Immature natural killer cell (primary cell): ENCODE measurements at regions not wholly inside any gene's neighbourhood (a gene's known extent, or its start where the extent isn't known, plus 50 kb on each side); places are given as distances from the start of the nearest gene placed in this dataset.

Experiments
- DNase-seq, 3 donors: peaks; one replicate each; pipeline ENCODE4 v3.0.0; 2022; ENCODE audit warnings: mixed read lengths in 1 of 3
- H3K27ac Mint-ChIP-seq, 6 donors: one replicate each; pipeline ENCODE4 v1.8.0; 2020; ENCODE audit warnings: mixed read lengths in 6 of 6, mild to moderate bottlenecking in 5 of 6, inconsistent platforms in 4 of 6, moderate library complexity in 3 of 6
- H3K27me3 Mint-ChIP-seq, 3 donors: one replicate each; pipeline ENCODE4 v1.8.0; 2020 to 2021; ENCODE audit warnings: low read depth in 3 of 3, mild to moderate bottlenecking in 3 of 3, mixed read lengths in 3 of 3, moderate library complexity in 3 of 3, inconsistent platforms in 1 of 3
- H3K36me3 Mint-ChIP-seq, 3 donors: one replicate each; pipeline ENCODE4 v1.8.0; 2020; ENCODE audit warnings: mixed read lengths in 3 of 3, inconsistent platforms in 2 of 3, mild to moderate bottlenecking in 2 of 3
- H3K4me1 Mint-ChIP-seq, 2 donors: one replicate each; pipeline ENCODE4 v1.8.0; 2020; ENCODE audit warnings: inconsistent platforms in 2 of 2, mild to moderate bottlenecking in 2 of 2, mixed read lengths in 2 of 2, moderate library complexity in 1 of 2
- H3K4me3 Mint-ChIP-seq, 5 donors: one replicate each; pipeline ENCODE4 v1.8.0; 2020; ENCODE audit warnings: mild to moderate bottlenecking in 5 of 5, mixed read lengths in 5 of 5, inconsistent platforms in 3 of 5, moderate library complexity in 3 of 5
- H3K9me3 Mint-ChIP-seq, 6 donors: one replicate each; pipeline ENCODE4 v1.8.0; 2020; ENCODE audit warnings: mild to moderate bottlenecking in 6 of 6, mixed read lengths in 6 of 6, inconsistent platforms in 4 of 6, moderate library complexity in 3 of 6

- H3K4me1 Mint-ChIP-seq, result no peaks in the 10 kb centered on the region
- H3K27me3 Mint-ChIP-seq, result peaks cover 0 to 1% (median 0%) of the 10 kb centered on the region in 3 donors
- H3K27ac Mint-ChIP-seq, result no peak overlapping the region
- no peak overlapping the region for H3K4me3 Mint-ChIP-seq
- peaks cover 3 to 13% (median 9%) of the 10 kb centered on the region in 6 donors for H3K9me3 Mint-ChIP-seq
- DNase-seq, result no peak
- no peaks in the 10 kb centered on the region for H3K36me3 Mint-ChIP-seq
Observed at GRCh38 chr6:74145931-74146330, 449.9 kb downstream of the CD109 start.

GRCh38 chr6:74137911-74138310 lies 441.9 kb downstream of the CD109 start:
- Mint-ChIP-seq H3K27me3 (no peaks in the 10 kb centered on the region), H3K27ac (no peak overlapping the region), H3K36me3 (no peaks in the 10 kb centered on the region), H3K4me3 (no peak overlapping the region), H3K9me3 (peaks cover 0 to 11% (median 5%) of the 10 kb centered on the region in 6 donors), H3K4me1 (no peaks in the 10 kb centered on the region)
- no peak for DNase-seq

DNA sequence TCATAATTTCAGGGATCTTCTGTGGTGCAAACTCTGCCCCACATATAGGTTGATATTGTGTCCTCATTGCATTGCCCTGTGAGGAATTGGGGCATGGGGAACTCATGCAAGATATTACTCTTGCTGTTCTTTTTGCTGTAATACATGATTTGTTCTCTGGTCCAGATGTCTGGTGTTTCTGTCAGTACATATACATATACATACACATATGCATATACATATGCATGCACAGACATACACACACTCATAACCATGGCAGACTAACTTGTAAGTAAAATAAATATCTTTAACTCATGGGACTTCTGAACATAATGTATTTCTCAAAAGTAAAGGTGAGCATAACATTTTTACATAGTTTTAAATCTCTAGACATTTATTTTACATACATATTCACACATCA lies 438.3 kb downstream of the CD109 start:
- H3K36me3 Mint-ChIP-seq, result no peaks in the 10 kb centered on the region
- no peak for DNase-seq
- no peak overlapping the region for H3K4me3 Mint-ChIP-seq

DNA sequence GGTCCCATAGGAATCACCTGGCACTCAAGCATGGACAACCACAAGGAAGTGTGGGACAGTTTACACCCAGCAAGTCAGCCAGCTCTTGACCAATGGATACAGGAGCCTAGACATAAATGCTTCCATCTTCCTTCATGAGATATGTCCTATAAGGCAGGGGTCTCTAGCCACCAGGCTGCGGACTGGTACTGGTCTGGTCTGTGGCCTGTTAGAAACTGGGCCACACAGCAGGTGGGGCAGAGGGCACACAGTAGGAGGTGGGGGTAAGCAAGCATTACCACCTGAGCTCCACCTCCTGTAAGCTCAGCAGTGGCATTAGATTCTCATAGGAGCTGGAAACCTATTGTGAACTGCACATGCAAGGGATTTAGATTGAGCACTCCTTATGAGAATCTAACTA lies 437.1 kb downstream of the CD109 start:
- peaks cover 0 to 16% (median 5%) of the 10 kb centered on the region in 6 donors for H3K9me3 Mint-ChIP-seq
- no peaks in the 10 kb centered on the region for H3K36me3 Mint-ChIP-seq
- no peak overlapping the region for H3K27ac Mint-ChIP-seq
- no peaks in the 10 kb centered on the region for H3K4me1 Mint-ChIP-seq
- no peak for DNase-seq
- H3K27me3 Mint-ChIP-seq, result no peaks in the 10 kb centered on the region
- H3K4me3 Mint-ChIP-seq, result no peak overlapping the region

More for the DNA sequence above, 438.3 kb downstream of the CD109 start:
- H3K27me3 Mint-ChIP-seq, result no peaks in the 10 kb centered on the region
- peaks cover 0 to 11% (median 5%) of the 10 kb centered on the region in 6 donors for H3K9me3 Mint-ChIP-seq
- H3K27ac Mint-ChIP-seq, result no peak overlapping the region
- no peaks in the 10 kb centered on the region for H3K4me1 Mint-ChIP-seq

DNA sequence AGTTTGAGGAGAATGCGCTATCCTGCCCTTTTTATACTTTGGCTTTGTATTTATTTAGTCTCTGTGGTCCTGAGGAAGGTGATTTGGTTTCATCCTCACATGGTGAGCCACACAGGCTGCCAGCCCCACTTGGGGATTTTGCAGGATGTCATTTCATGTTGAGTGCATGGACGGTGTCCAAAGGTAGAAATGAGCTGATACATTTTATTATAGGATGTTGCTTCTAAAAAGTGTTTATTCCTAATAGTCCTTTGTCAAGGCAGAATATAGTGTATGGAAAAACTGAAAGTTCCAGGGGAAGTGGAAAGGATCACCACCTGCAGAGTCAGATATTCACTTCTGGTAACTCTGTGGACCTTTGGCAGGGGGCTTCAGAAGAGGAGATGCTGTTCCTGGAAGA lies 434.6 kb downstream of the CD109 start:
- DNase-seq, result no peak
- Mint-ChIP-seq H3K27me3 (no peaks in the 10 kb centered on the region), H3K36me3 (no peaks in the 10 kb centered on the region), H3K4me3 (no peak overlapping the region), H3K9me3 (peaks cover 0 to 10% (median 5%) of the 10 kb centered on the region in 6 donors), H3K27ac (no peak overlapping the region), H3K4me1 (no peaks in the 10 kb centered on the region)

GRCh38 chr6:74128536-74128935 lies 432.5 kb downstream of the CD109 start:
- peaks cover 0 to 7% (median 5%) of the 10 kb centered on the region in 6 donors for H3K9me3 Mint-ChIP-seq
- DNase-seq, result no peak
- H3K27ac Mint-ChIP-seq, result no peak overlapping the region
- no peak overlapping the region for H3K4me3 Mint-ChIP-seq
- H3K4me1 Mint-ChIP-seq, result no peaks in the 10 kb centered on the region
- H3K27me3 Mint-ChIP-seq, result peaks cover 0 to 2% (median 0%) of the 10 kb centered on the region in 3 donors
- no peaks in the 10 kb centered on the region for H3K36me3 Mint-ChIP-seq

DNA sequence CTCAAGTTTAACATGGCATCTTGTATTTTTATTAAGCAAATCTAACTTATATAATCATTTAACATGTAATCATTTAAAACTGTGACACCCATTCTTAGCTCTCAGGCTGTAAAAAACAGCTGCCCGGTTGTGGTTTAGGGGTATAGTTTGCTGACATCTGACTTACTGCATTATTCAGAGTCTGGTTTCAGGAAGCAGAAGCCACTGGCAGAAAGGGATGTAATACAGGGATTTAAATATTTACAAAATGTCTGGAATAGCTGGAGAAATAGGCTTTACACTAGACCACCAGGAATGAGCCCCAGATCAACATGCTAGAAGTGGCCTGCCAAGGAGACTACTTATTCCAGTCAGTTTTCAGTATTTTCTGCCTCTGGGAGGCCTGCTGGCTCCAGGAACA lies 421.1 kb downstream of the CD109 start:
- Mint-ChIP-seq H3K36me3 (no peaks in the 10 kb centered on the region), H3K4me3 (no peak overlapping the region), H3K9me3 (peaks cover 0 to 8% (median 5%) of the 10 kb centered on the region in 6 donors), H3K4me1 (no peaks in the 10 kb centered on the region), H3K27me3 (peaks cover 2% of the 10 kb centered on the region in 3 donors), H3K27ac (no peak overlapping the region)
- no peak for DNase-seq

DNA sequence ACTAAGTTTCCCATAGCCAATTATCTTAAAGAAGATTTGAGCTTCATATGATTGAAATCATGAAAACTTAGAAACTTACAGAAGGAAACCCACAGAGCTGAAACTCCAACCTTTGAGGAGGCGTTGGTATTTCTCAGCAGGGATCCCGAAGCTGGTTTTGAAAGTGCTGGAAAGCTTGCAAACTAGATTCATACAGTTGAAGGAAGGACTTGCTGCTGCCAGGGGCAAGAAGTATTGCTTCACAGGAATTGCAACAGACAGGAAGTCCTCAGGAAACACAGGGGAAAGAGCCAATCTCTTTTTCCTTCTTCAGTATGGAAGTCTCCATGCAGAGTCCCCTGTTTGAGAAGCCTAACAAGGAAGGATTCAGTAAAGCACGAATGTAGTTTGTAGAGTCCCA lies 419.7 kb downstream of the CD109 start:
- H3K4me1 Mint-ChIP-seq, result no peaks in the 10 kb centered on the region
- no peak overlapping the region for H3K27ac Mint-ChIP-seq
- no peak overlapping the region for H3K4me3 Mint-ChIP-seq
- DNase-seq, result no peak
- peaks cover 0 to 10% (median 6%) of the 10 kb centered on the region in 6 donors for H3K9me3 Mint-ChIP-seq
- no peaks in the 10 kb centered on the region for H3K36me3 Mint-ChIP-seq
- H3K27me3 Mint-ChIP-seq, result peaks cover 2% of the 10 kb centered on the region in 3 donors

DNA sequence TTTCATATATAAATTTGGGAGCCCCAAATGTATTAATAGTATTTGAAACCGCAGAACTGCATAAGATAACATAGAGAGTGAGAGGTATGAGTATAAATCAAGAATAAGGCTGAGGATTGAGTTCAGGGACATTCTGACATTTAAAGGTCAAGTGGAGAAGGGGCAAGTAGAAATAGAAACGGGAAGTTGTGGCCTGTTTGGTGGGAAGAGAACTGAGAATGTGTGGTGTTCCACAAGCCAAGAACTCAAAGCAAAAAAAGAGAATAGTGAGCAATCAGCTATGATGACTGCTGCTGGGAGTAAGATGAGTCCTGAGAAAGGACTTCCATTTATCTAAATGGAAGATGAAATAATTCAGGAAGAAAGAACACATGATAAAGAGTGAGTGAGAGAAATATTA lies 418.4 kb downstream of the CD109 start:
- H3K9me3 Mint-ChIP-seq, result peaks cover 0 to 12% (median 4%) of the 10 kb centered on the region in 6 donors
- H3K4me1 Mint-ChIP-seq, result no peaks in the 10 kb centered on the region
- H3K27ac Mint-ChIP-seq, result no peak overlapping the region
- H3K27me3 Mint-ChIP-seq, result peaks cover 2 to 4% (median 2%) of the 10 kb centered on the region in 3 donors
- no peak overlapping the region for H3K4me3 Mint-ChIP-seq
- H3K36me3 Mint-ChIP-seq, result no peaks in the 10 kb centered on the region
- no peak for DNase-seq

DNA sequence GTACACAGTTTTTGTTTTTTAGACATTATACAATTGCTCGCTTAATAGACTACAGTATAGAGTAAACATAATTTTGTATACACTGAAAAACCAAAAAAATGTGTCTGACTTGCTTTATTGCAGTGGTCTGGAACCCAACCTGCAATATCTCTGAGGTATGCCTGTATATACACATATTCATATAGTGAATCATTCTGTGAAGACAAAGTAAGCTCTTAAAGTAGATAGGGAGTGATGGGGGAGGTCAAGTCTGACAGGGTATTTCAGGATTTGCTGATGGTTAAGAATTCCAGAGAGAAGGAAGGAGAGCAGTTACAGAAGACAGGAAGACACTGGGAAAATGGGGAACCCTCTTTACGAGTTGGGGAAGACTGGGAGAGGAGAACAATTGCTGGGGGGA lies 417.9 kb downstream of the CD109 start:
- peaks cover 2 to 4% (median 2%) of the 10 kb centered on the region in 3 donors for H3K27me3 Mint-ChIP-seq
- no peaks in the 10 kb centered on the region for H3K4me1 Mint-ChIP-seq
- H3K9me3 Mint-ChIP-seq, result peaks cover 0 to 12% (median 6%) of the 10 kb centered on the region in 6 donors
- H3K4me3 Mint-ChIP-seq, result no peak overlapping the region
- H3K36me3 Mint-ChIP-seq, result no peaks in the 10 kb centered on the region
- H3K27ac Mint-ChIP-seq, result no peak overlapping the region
- DNase-seq, result no peak

DNA sequence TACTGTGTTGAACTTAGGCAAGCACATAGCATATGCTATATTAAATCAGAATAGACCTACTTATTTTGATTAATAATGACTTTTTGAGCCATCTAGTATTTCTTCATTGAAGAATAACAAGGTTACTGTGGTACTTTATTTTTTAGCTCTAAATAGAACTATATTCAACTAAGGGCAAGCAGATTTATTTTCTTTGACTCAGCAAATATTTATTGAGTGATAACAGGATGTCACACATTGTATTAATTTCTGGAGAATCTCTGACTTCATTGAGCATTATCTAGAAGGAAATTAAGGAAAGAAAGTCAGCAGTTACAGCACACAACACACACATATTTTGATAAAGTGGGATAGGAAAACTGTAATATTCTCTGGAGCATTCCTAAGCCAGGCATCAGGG lies 407.4 kb downstream of the CD109 start:
- no peak overlapping the region for H3K27ac Mint-ChIP-seq
- H3K9me3 Mint-ChIP-seq, result peaks cover 0 to 9% (median 3%) of the 10 kb centered on the region in 6 donors
- peaks cover 0 to 2% (median 0%) of the 10 kb centered on the region in 3 donors for H3K27me3 Mint-ChIP-seq
- no peaks in the 10 kb centered on the region for H3K4me1 Mint-ChIP-seq
- no peak overlapping the region for H3K4me3 Mint-ChIP-seq
- DNase-seq, result no peak
- peaks cover 0 to 4% (median 0%) of the 10 kb centered on the region in 3 donors for H3K36me3 Mint-ChIP-seq

DNA sequence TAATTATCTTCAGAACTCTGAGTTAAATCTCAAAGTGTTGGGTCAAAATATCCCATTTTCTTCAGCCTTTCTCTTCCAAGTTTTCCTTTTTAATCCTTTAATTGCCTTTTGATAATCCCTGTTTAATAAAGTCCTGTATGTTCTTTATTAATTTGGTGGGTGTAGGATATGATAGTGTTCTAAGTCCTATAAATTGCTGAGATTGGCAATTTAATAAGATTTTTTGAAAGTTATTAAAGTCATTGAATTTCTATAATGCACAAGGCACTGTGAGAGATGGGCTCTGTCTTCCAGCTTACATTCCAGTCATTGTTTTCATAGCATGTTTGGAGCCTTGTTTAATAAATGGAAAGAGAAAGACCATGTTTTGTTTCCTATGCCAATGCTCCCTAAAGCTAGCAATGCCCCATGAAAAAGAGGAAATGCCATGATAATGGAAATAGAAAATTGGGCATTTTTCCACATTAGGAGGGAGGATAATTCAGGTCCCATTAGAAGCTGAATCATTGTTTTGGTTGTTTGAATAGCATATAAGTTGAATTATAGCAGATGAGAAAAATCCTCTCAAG lies 404.8 kb downstream of the CD109 start:
- no peak for DNase-seq
- Mint-ChIP-seq H3K9me3 (peaks cover 0 to 9% (median 3%) of the 10 kb centered on the region in 6 donors), H3K4me1 (no peaks in the 10 kb centered on the region), H3K27me3 (no peaks in the 10 kb centered on the region), H3K27ac (no peak overlapping the region), H3K4me3 (no peak overlapping the region), H3K36me3 (peaks cover 0 to 4% (median 0%) of the 10 kb centered on the region in 3 donors)

GRCh38 chr6:74096329-74096728 lies 400.3 kb downstream of the CD109 start:
- Mint-ChIP-seq H3K27me3 (peaks cover 0 to 1% (median 0%) of the 10 kb centered on the region in 3 donors), H3K4me3 (no peak overlapping the region), H3K27ac (no peak overlapping the region), H3K4me1 (no peaks in the 10 kb centered on the region), H3K9me3 (peaks cover 0 to 9% (median 0%) of the 10 kb centered on the region in 6 donors), H3K36me3 (no peaks in the 10 kb centered on the region)
- DNase-seq, result no peak

GRCh38 chr6:74093361-74093760 lies 397.4 kb downstream of the CD109 start:
- no peaks in the 10 kb centered on the region for H3K36me3 Mint-ChIP-seq
- H3K4me3 Mint-ChIP-seq, result no peak overlapping the region
- H3K9me3 Mint-ChIP-seq, result peaks cover 0 to 7% (median 0%) of the 10 kb centered on the region in 6 donors
- peaks cover 0 to 2% (median 1%) of the 10 kb centered on the region in 3 donors for H3K27me3 Mint-ChIP-seq
- no peak overlapping the region for H3K27ac Mint-ChIP-seq
- no peaks in the 10 kb centered on the region for H3K4me1 Mint-ChIP-seq
- DNase-seq, result no peak

- H3K27ac Mint-ChIP-seq, result no peak overlapping the region
- H3K9me3 Mint-ChIP-seq, result peaks cover 0 to 7% (median 0%) of the 10 kb centered on the region in 6 donors
- no peaks in the 10 kb centered on the region for H3K36me3 Mint-ChIP-seq
- no peak for DNase-seq
- H3K4me1 Mint-ChIP-seq, result no peaks in the 10 kb centered on the region
- H3K27me3 Mint-ChIP-seq, result peaks cover 0 to 2% (median 1%) of the 10 kb centered on the region in 3 donors
- no peak overlapping the region for H3K4me3 Mint-ChIP-seq
Observed at GRCh38 chr6:74091794-74092157, 395.8 kb downstream of the CD109 start.
